GM12891 (cell line): ENCODE measurements at regions not wholly inside any gene's neighbourhood (a gene's known extent, or its start where the extent isn't known, plus 50 kb on each side); places are given as distances from the start of the nearest gene placed in this dataset.

Experiments
- PAX5 ChIP-seq: IDR thresholded peaks from 2 replicates; pipeline ENCODE4 v1.6.1; 2011; ENCODE audit warnings: low read length, moderate library complexity, mild to moderate bottlenecking; ENCODE audit not compliant: insufficient read depth, severe bottlenecking
- POLR2A ChIP-seq: IDR thresholded peaks from 2 replicates; pipeline ENCODE4 v1.6.1; 2011; ENCODE audit warnings: low read depth, low read length, control low read depth
- POLR2AphosphoS5 ChIP-seq: IDR thresholded peaks from 2 replicates; pipeline ENCODE4 v1.6.1; 2011; ENCODE audit warnings: low read depth, low read length, control low read depth
- TAF1 ChIP-seq: IDR thresholded peaks from 2 replicates; pipeline ENCODE4 v1.6.1; 2011; ENCODE audit warnings: low read depth, low read length, control low read depth

DNA sequence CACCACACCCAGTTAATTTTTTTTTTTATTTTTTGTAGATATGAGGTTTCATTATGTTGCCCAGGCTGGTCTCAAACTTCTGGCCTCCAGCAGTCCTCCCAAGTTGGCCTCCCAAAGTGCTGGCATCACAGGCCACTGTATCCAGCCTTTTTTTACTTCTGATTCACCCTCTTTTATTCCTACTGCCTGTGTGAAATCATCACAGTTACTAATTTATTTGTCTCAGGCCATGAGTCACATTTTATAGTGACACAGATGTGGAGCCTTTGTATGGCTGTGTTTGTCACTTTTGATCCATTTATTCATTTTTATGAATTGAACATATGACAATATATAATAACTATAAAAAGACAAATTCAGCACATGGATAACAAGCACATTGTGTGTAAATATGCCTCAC, 67.1 kb upstream of the SNX2 start:
- no peak for TF ChIP-seq POLR2A
- TF ChIP-seq POLR2AphosphoS5 = no peak
- TF ChIP-seq TAF1 = no peak
- no peak for TF ChIP-seq PAX5
